ENCODE measurements at regions not wholly inside any gene's neighbourhood (a gene's known extent, or its start where the extent isn't known, plus 50 kb on each side); places are given as distances from the start of the nearest gene placed in this dataset.

DNA sequence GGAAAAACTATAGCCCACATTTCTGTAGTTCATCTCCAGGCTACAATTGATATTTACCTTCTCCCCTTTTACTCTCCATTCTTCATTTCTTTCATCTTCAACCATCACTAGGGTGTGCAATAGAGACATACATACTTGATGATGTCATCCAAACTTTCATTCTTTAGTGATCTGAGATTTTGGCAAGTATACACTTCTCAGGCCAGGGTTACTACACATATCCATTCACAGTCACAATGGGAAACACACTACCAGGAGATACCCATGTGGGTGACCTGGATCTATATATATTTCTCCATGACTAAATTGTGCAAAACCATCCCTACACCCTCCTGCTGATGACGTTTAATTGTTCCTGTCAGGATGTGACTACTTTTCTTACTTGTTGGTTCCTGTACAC, 769.5 kb upstream of the DPPA4 start:
- TF ChIP-seq, protein P1, sequence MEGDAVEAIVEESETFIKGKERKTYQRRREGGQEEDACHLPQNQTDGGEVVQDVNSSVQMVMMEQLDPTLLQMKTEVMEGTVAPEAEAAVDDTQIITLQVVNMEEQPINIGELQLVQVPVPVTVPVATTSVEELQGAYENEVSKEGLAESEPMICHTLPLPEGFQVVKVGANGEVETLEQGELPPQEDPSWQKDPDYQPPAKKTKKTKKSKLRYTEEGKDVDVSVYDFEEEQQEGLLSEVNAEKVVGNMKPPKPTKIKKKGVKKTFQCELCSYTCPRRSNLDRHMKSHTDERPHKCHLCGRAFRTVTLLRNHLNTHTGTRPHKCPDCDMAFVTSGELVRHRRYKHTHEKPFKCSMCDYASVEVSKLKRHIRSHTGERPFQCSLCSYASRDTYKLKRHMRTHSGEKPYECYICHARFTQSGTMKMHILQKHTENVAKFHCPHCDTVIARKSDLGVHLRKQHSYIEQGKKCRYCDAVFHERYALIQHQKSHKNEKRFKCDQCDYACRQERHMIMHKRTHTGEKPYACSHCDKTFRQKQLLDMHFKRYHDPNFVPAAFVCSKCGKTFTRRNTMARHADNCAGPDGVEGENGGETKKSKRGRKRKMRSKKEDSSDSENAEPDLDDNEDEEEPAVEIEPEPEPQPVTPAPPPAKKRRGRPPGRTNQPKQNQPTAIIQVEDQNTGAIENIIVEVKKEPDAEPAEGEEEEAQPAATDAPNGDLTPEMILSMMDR (conservative IDR thresholded peaks at IDR 0.05; ENCODE audit: low read depth, low read length) = no peak
- no peak for TF ChIP-seq EZH2 (IDR thresholded peaks at IDR 0.05; ENCODE audit: borderline replicate concordance, low read depth, low read length, poor library complexity, severe bottlenecking)

Data from A673 (cell line).